GM19324 (cell line): ENCODE measurements at regions not wholly inside any gene's neighbourhood (a gene's known extent, or its start where the extent isn't known, plus 50 kb on each side); places are given as distances from the start of the nearest gene placed in this dataset.

ENCODE experiments used
- ATAC-seq: cut with Tn5 transposase; IDR thresholded peaks from one replicate; pipeline ENCODE4 v1.9.1; 2021; ENCODE audit warnings: mild to moderate bottlenecking, moderate library complexity; ENCODE audit not compliant: unreplicated experiment, low FRiP score

- ATAC-seq = no peak
Observed at GRCh38 chr5:124796495-124796894, 50.1 kb upstream of the ZNF608 start.

GRCh38 chr5:124797665-124798087, 51.2 kb upstream of the ZNF608 start:
- ATAC-seq = no peak

GRCh38 chr5:124798890-124799289, 52.5 kb upstream of the ZNF608 start:
- no peak for ATAC-seq

GRCh38 chr5:124801551-124801950, 55.1 kb upstream of the ZNF608 start:
- ATAC-seq = no peak

- no peak for ATAC-seq
Observed at GRCh38 chr5:124803617-124804323, 57.3 kb upstream of the ZNF608 start.

GRCh38 chr5:124806026-124806372, 59.6 kb upstream of the ZNF608 start:
- ATAC-seq = no peak

- no peak for ATAC-seq
Observed at GRCh38 chr5:124806373-124807077, 60.1 kb upstream of the ZNF608 start.

GRCh38 chr5:124808842-124809268, 62.4 kb upstream of the ZNF608 start:
- ATAC-seq = no peak

GRCh38 chr5:124810396-124811006, 64.1 kb upstream of the ZNF608 start:
- ATAC-seq = no peak

- ATAC-seq = no peak
Observed at GRCh38 chr5:124812771-124813358, 66.4 kb upstream of the ZNF608 start.

GRCh38 chr5:124816381-124816780, 69.9 kb upstream of the ZNF608 start:
- no peak for ATAC-seq

GRCh38 chr5:124819201-124819600, 72.8 kb upstream of the ZNF608 start:
- no peak for ATAC-seq

GRCh38 chr5:124822647-124823046, 76.2 kb upstream of the ZNF608 start:
- no peak for ATAC-seq

- no peak for ATAC-seq
Observed at GRCh38 chr5:124823380-124823779, 76.9 kb upstream of the ZNF608 start.

GRCh38 chr5:124824637-124825158, 78.3 kb upstream of the ZNF608 start:
- no peak for ATAC-seq

- peak; percentile 81 for ATAC-seq
Observed at GRCh38 chr5:124825250-124825982, 79.0 kb upstream of the ZNF608 start.

GRCh38 chr5:124825983-124826337, 79.5 kb upstream of the ZNF608 start:
- no peak for ATAC-seq

- no peak for ATAC-seq
Observed at GRCh38 chr5:124828731-124829234, 82.3 kb upstream of the ZNF608 start.

GRCh38 chr5:124831687-124832240, 85.3 kb upstream of the ZNF608 start:
- ATAC-seq = no peak

- ATAC-seq = no peak
Observed at GRCh38 chr5:124832510-124832909, 86.1 kb upstream of the ZNF608 start.
